MM.1S (cell line): ENCODE measurements at regions not wholly inside any gene's neighbourhood (a gene's known extent, or its start where the extent isn't known, plus 50 kb on each side); places are given as distances from the start of the nearest gene placed in this dataset.

Source experiments
- DNase-seq: peaks from one replicate; pipeline ENCODE4 v3.0.0-alpha.2; 2015
- H2AFZ ChIP-seq: fragments of 300-600 bp; sonication (generic); 2 replicates; pipeline ENCODE4 v1.6.0; 2016; ENCODE audit warnings: antibody characterized with exemption, low read length
- H3F3A ChIP-seq: fragments of 300-600 bp; sonication (generic); 2 replicates; pipeline ENCODE4 v1.6.1; 2016; ENCODE audit warnings: mild to moderate bottlenecking, antibody characterized with exemption, low read length, moderate library complexity, mixed read lengths; ENCODE audit not compliant: insufficient read depth
- H3K27ac ChIP-seq: fragments of 300-600 bp; sonication (generic); 2 replicates; pipeline ENCODE4 v1.5.1; 2016; ENCODE audit warnings: mild to moderate bottlenecking, low read length
- H3K27me3 ChIP-seq: fragments of 300-600 bp; sonication (generic); replicated peaks from 2 replicates; pipeline ENCODE4 v1.6.0; 2016; ENCODE audit warnings: low read length; ENCODE audit not compliant: insufficient read depth
- H3K36me3 ChIP-seq: fragments of 300-600 bp; sonication (generic); replicated peaks from 2 replicates; pipeline ENCODE4 v1.6.1; 2016; ENCODE audit warnings: mild to moderate bottlenecking, low read length, mixed read lengths; ENCODE audit not compliant: insufficient read depth
- H3K4me1 ChIP-seq: fragments of 300-600 bp; sonication (generic); 2 replicates; pipeline ENCODE4 v1.6.1; 2016; ENCODE audit warnings: low read length, mixed read lengths
- H3K4me2 ChIP-seq: fragments of 300-600 bp; sonication (generic); 2 replicates; pipeline ENCODE4 v1.6.0; 2016; ENCODE audit warnings: low read depth, low read length
- H3K4me3 ChIP-seq: fragments of 300-600 bp; sonication (generic); 2 replicates; pipeline ENCODE4 v1.5.1; 2016; ENCODE audit warnings: low read length, mixed read lengths
- H3K79me2 ChIP-seq: fragments of 300-600 bp; sonication (generic); 2 replicates; pipeline ENCODE4 v1.6.1; 2016; ENCODE audit warnings: mixed run types, low read length, mixed read lengths
- H3K9ac ChIP-seq: fragments of 300-600 bp; sonication (generic); 2 replicates; pipeline ENCODE4 v1.6.1; 2016; ENCODE audit warnings: low read length, mixed read lengths
- H3K9me2 ChIP-seq: fragments of 300-600 bp; sonication (generic); replicated peaks from 2 replicates; pipeline ENCODE4 v1.6.1; 2016; ENCODE audit warnings: mild to moderate bottlenecking, low read length, mixed read lengths; ENCODE audit not compliant: insufficient read depth
- H3K9me3 ChIP-seq: fragments of 300-600 bp; sonication (generic); replicated peaks from 2 replicates; pipeline ENCODE4 v1.6.1; 2016; ENCODE audit warnings: mild to moderate bottlenecking, low read length, mixed read lengths; ENCODE audit not compliant: insufficient read depth
- H4K20me1 ChIP-seq: fragments of 300-600 bp; sonication (generic); 2 replicates; pipeline ENCODE4 v1.6.1; 2016; ENCODE audit warnings: mild to moderate bottlenecking, low read length, moderate library complexity, mixed read lengths; ENCODE audit not compliant: insufficient read depth
- EZH2 ChIP-seq: fragments of 300-600 bp; sonication (generic); optimal IDR thresholded peaks from 2 replicates; pipeline ENCODE3; 2017; ENCODE audit warnings: low read depth, mild to moderate bottlenecking, antibody characterized with exemption, low read length, mixed read lengths
- EZH2phosphoT487 ChIP-seq: fragments of 300-600 bp; sonication (generic); IDR thresholded peaks from 2 replicates; pipeline ENCODE4 v1.6.1; 2018; ENCODE audit warnings: antibody characterized with exemption, low read length
- TF ChIP-seq, protein P1 (sequence below): fragments of 300-600 bp; sonication (generic); IDR thresholded peaks from 2 replicates; pipeline ENCODE4 v1.5.1; 2016; ENCODE audit warnings: antibody characterized with exemption, low read length, mixed read lengths

DNA sequence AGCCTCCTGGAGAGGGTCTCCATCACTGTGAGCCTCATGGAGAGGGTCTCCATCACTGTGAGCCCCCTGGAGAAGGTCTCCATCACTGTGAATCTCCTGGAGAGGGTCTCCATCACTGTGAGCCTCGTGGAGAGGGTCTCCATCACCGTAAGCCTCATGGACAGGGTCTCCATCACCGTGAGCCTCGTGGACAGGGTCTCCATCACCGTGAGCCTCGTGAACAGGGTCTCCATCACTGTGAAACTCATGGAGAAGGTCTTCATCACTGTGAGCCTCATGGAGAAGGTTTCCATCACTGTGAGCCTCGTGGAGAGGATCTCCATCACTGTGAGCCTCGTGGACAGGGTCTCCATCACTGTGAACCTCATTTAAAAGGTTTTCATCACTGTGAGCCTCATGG, 140.0 kb downstream of the ERMARD start:
- Histone ChIP-seq H3K79me2 (no peaks in the 10 kb centered on the region), H3K4me2 (no peak overlapping the region), H3F3A (no peaks in the 10 kb centered on the region), H3K27ac (no peak overlapping the region), H3K27me3 (0 out of 2 replicates have a peak, but pooled peaks cover 3% of the 10 kb centered on the region), H3K36me3 (no peaks in the 10 kb centered on the region), H3K4me1 (no peaks in the 10 kb centered on the region), H3K9ac (no peak overlapping the region), H3K9me2 (no peaks in the 10 kb centered on the region), H2AFZ (no peak overlapping the region), H3K9me3 (no peaks in the 10 kb centered on the region), H3K4me3 (no peak overlapping the region), H4K20me1 (no peaks in the 10 kb centered on the region)
- DNase-seq = no peak
- TF ChIP-seq, protein P1, sequence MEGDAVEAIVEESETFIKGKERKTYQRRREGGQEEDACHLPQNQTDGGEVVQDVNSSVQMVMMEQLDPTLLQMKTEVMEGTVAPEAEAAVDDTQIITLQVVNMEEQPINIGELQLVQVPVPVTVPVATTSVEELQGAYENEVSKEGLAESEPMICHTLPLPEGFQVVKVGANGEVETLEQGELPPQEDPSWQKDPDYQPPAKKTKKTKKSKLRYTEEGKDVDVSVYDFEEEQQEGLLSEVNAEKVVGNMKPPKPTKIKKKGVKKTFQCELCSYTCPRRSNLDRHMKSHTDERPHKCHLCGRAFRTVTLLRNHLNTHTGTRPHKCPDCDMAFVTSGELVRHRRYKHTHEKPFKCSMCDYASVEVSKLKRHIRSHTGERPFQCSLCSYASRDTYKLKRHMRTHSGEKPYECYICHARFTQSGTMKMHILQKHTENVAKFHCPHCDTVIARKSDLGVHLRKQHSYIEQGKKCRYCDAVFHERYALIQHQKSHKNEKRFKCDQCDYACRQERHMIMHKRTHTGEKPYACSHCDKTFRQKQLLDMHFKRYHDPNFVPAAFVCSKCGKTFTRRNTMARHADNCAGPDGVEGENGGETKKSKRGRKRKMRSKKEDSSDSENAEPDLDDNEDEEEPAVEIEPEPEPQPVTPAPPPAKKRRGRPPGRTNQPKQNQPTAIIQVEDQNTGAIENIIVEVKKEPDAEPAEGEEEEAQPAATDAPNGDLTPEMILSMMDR = no peak

DNA sequence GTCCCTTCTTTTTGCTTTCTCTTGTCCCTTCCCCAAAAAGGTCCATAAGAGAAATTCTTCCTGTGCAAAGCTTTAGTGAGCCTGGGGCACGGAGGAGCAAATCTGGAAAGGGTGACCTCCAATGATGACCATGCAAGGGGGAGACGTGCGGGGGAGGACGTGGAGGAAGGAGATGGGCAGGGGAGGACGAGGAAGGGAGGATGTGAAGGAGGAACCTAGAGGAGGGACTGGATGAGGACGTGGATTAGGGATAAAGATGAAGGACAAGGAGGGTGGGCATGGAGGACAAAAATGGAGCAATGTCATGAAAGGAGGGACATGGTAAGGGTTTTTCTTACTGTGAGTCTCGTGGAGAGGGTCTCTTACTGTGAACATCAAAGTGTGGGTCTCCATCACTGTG, 139.5 kb downstream of the ERMARD start:
- Histone ChIP-seq H3K4me3 (no peak overlapping the region), H3K27ac (no peak overlapping the region), H3K79me2 (no peaks in the 10 kb centered on the region), H4K20me1 (no peaks in the 10 kb centered on the region), H3K9me3 (no peaks in the 10 kb centered on the region), H3F3A (no peaks in the 10 kb centered on the region), H2AFZ (no peak overlapping the region), H3K27me3 (0 out of 2 replicates have a peak, but pooled peaks cover 3% of the 10 kb centered on the region), H3K4me1 (no peaks in the 10 kb centered on the region), H3K36me3 (no peaks in the 10 kb centered on the region), H3K9me2 (no peaks in the 10 kb centered on the region), H3K9ac (no peak overlapping the region), H3K4me2 (no peak overlapping the region)
- TF ChIP-seq EZH2phosphoT487 = no peak
- no peak for TF ChIP-seq EZH2
- TF ChIP-seq, protein P1 = no peak
- no peak for DNase-seq

DNA sequence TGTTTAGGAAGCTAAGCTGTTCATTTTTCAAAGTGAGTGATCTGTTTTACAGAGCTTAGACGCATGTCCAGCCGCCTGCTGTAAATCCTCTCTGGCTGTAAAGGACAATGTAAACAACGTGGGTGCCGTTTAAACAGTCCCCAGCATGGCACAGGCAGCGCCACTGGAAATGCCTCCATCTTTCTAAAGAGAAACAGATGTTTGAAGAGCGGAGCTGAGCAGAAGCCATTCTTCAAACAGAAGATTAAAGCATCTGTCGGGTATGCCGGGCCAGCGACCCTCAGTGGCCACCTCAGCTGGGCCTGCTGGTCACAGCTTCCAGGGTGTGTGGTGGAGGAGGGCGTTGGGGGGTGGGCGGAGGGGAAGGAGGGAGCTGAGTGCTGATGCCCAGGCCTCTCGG, 138.6 kb downstream of the ERMARD start:
- Histone ChIP-seq H3K79me2 (no peaks in the 10 kb centered on the region), H3K4me1 (no peaks in the 10 kb centered on the region), H2AFZ (no peak overlapping the region), H3K36me3 (no peaks in the 10 kb centered on the region), H3K9ac (no peak overlapping the region), H3K27me3 (0 out of 2 replicates have a peak, but pooled peaks cover 3% of the 10 kb centered on the region), H3K9me3 (no peaks in the 10 kb centered on the region), H3K4me3 (no peak overlapping the region), H3K9me2 (no peaks in the 10 kb centered on the region), H3F3A (no peaks in the 10 kb centered on the region), H3K4me2 (no peak overlapping the region), H4K20me1 (no peaks in the 10 kb centered on the region), H3K27ac (no peak overlapping the region)
- TF ChIP-seq, protein P1 = no peak
- TF ChIP-seq EZH2 (no peak), EZH2phosphoT487 (no peak)
- no peak for DNase-seq
